ENCODE measurements at regions not wholly inside any gene's neighbourhood (a gene's known extent, or its start where the extent isn't known, plus 50 kb on each side); places are given as distances from the start of the nearest gene placed in this dataset.

- TF ChIP-seq, protein P1, sequence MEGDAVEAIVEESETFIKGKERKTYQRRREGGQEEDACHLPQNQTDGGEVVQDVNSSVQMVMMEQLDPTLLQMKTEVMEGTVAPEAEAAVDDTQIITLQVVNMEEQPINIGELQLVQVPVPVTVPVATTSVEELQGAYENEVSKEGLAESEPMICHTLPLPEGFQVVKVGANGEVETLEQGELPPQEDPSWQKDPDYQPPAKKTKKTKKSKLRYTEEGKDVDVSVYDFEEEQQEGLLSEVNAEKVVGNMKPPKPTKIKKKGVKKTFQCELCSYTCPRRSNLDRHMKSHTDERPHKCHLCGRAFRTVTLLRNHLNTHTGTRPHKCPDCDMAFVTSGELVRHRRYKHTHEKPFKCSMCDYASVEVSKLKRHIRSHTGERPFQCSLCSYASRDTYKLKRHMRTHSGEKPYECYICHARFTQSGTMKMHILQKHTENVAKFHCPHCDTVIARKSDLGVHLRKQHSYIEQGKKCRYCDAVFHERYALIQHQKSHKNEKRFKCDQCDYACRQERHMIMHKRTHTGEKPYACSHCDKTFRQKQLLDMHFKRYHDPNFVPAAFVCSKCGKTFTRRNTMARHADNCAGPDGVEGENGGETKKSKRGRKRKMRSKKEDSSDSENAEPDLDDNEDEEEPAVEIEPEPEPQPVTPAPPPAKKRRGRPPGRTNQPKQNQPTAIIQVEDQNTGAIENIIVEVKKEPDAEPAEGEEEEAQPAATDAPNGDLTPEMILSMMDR (IDR thresholded peaks at IDR 0.05; ENCODE audit: low read depth, low read length, poor library complexity, severe bottlenecking): no peak
- no peak for TF ChIP-seq EZH2phosphoT487 (IDR thresholded peaks at IDR 0.05; ENCODE audit: borderline replicate concordance, low read length)
Observed at GRCh38 chr18:39424261-39424660, 1858.7 kb upstream of the CELF4 start.

All from DOHH2 (cell line).